Upper lobe of left lung (tissue), 4 donors: ENCODE measurements at regions not wholly inside any gene's neighbourhood (a gene's known extent, or its start where the extent isn't known, plus 50 kb on each side); places are given as distances from the start of the nearest gene placed in this dataset.

Experiments
- CTCF ChIP-seq, 6 experiments: fragments of 450-650 bp in 4 of 6; fragments of 200-600 bp in 2 of 6; sonication (generic) in 2 of 6; IDR thresholded peaks; one replicate each; pipeline ENCODE4 v1.5.1; 2016 to 2019; ENCODE audit warnings: antibody characterized with exemption in 6 of 6
- POLR2AphosphoS5 ChIP-seq, 2 donors: sonication (generic); formaldehyde crosslinking; IDR thresholded peaks; one replicate each; pipeline ENCODE4 v1.5.1; 2017; ENCODE audit warnings: antibody characterized with exemption in 2 of 2

GRCh38 chr2:61702088-61702467 is 151.8 kb downstream of the FAM161A start:
- TF ChIP-seq CTCF (IDR thresholded peaks at IDR 0.05) (no peak), POLR2AphosphoS5 (IDR thresholded peaks at IDR 0.05) (no peak)
